ENCODE measurements at regions not wholly inside any gene's neighbourhood (a gene's known extent, or its start where the extent isn't known, plus 50 kb on each side); places are given as distances from the start of the nearest gene placed in this dataset.
"Not testable (repeated sequence)": the region's sequence is repeated elsewhere in the genome, so short reads cannot be mapped to it uniquely, and the experiment has no call there.

- DNase-seq = no peak
Observed at GRCh38 chr10:118953598-118954393, 75.7 kb upstream of the NANOS1 start.

- no peak for DNase-seq
Observed at GRCh38 chr10:118955531-118955930, 74.0 kb upstream of the NANOS1 start.

GRCh38 chr10:118955951-118956801 lies 73.3 kb upstream of the NANOS1 start:
- DNase-seq = no peak

- no peak for DNase-seq
Observed at GRCh38 chr10:118956802-118957442, 72.6 kb upstream of the NANOS1 start.

GRCh38 chr10:118957443-118957825 lies 72.1 kb upstream of the NANOS1 start:
- no peak for DNase-seq

GRCh38 chr10:118957966-118958365 lies 71.5 kb upstream of the NANOS1 start:
- DNase-seq = no peak

- no peak for DNase-seq
Observed at GRCh38 chr10:118958559-118958958, 71.0 kb upstream of the NANOS1 start.

GRCh38 chr10:118958984-118959925 lies 70.3 kb upstream of the NANOS1 start:
- no peak for DNase-seq

GRCh38 chr10:118960157-118961090 lies 69.1 kb upstream of the NANOS1 start:
- DNase-seq = no peak

GRCh38 chr10:118961436-118961835 lies 68.1 kb upstream of the NANOS1 start:
- DNase-seq = no peak

- not testable (repeated sequence) for DNase-seq
Observed at GRCh38 chr10:118962331-118962868, 67.1 kb upstream of the NANOS1 start.

- DNase-seq = no peak
Observed at GRCh38 chr10:118963341-118963740, 66.2 kb upstream of the NANOS1 start.

- DNase-seq = no peak
Observed at GRCh38 chr10:118963933-118964332, 65.6 kb upstream of the NANOS1 start.

GRCh38 chr10:118964476-118964875 lies 65.0 kb upstream of the NANOS1 start:
- not testable (repeated sequence) for DNase-seq

GRCh38 chr10:118965096-118965495 lies 64.4 kb upstream of the NANOS1 start:
- no peak for DNase-seq

GRCh38 chr10:118965645-118966044 lies 63.9 kb upstream of the NANOS1 start:
- no peak for DNase-seq

GRCh38 chr10:118966076-118966849 lies 63.3 kb upstream of the NANOS1 start:
- DNase-seq = no peak

- no peak for DNase-seq
Observed at GRCh38 chr10:118966850-118967125, 62.7 kb upstream of the NANOS1 start.

GRCh38 chr10:118967160-118967559 lies 62.4 kb upstream of the NANOS1 start:
- DNase-seq = no peak

- no peak for DNase-seq
Observed at GRCh38 chr10:118968060-118968459, 61.5 kb upstream of the NANOS1 start.

All from stimulated activated CD4-positive, alpha-beta T cell treated with anti-CD3 and anti-CD28 coated beads, Interleukin-2, amount 100 ng/mL, for 48 hours (primary cell).